Heart right ventricle (tissue), 16 donors: ENCODE measurements at regions not wholly inside any gene's neighbourhood (a gene's known extent, or its start where the extent isn't known, plus 50 kb on each side); places are given as distances from the start of the nearest gene placed in this dataset.

Experiments
- ATAC-seq, 8 donors: fragments of 200-7000 bp; cut with Tn5 transposase; one replicate each; pipeline ENCODE4 v1.9.1; 2020; ENCODE audit warnings: mild to moderate bottlenecking in 8 of 8, moderate library complexity in 8 of 8, moderate number of reproducible peaks in 1 of 8
- DNase-seq, 2 donors: peaks; one replicate each; pipeline ENCODE4 v3.0.0-alpha.2; 2020
- H3K27ac ChIP-seq, 10 donors: fragments of 200-600 bp; sonication (generic) in 2 of 10; one replicate each; pipeline versions ENCODE4 v1.5.0 to v1.8.0; 2020 to 2022; ENCODE audit warnings: mild to moderate bottlenecking in 3 of 10
- H3K27me3 ChIP-seq, 7 donors: fragments of 200-600 bp; one replicate each; pipeline ENCODE4 v1.8.0; 2021 to 2022; ENCODE audit warnings: mild to moderate bottlenecking in 2 of 7
- H3K36me3 ChIP-seq, 9 donors: fragments of 200-600 bp; sonication (generic) in 1 of 9; one replicate each; pipeline versions ENCODE4 v1.5.0 to v1.8.0; 2020 to 2022; ENCODE audit warnings: mild to moderate bottlenecking in 2 of 9
- H3K4me1 ChIP-seq, 9 donors: fragments of 200-600 bp; sonication (generic) in 1 of 9; one replicate each; pipeline versions ENCODE4 v1.5.0 to v1.8.0; 2020 to 2022; ENCODE audit warnings: mild to moderate bottlenecking in 4 of 9
- H3K4me3 ChIP-seq, 10 donors: fragments of 200-600 bp; sonication (generic) in 2 of 10; one replicate each; pipeline versions ENCODE4 v1.5.0 to v1.8.0; 2020 to 2022; ENCODE audit warnings: mild to moderate bottlenecking in 7 of 10, moderate library complexity in 2 of 10
- H3K9me3 ChIP-seq, 11 donors: fragments of 200-600 bp in 10 of 11; sonication (generic) in 2 of 11; one replicate each; pipeline versions ENCODE4 v1.5.0 to v1.8.0; 2013 to 2022; ENCODE audit warnings: mild to moderate bottlenecking in 2 of 11, control low read depth in 1 of 11, moderate library complexity in 1 of 11
- WGBS, 2 donors: extraction: QIAGEN DNeasy Blood & Tissue Kit; methylation state at CpG; one replicate each; pipeline ENCODE4 v1.1.7; 2013; ENCODE audit warnings: inconsistent platforms in 1 of 2; 5-methylcytosine and 5-hydroxymethylcytosine counted together
- intact Hi-C, 10 donors: fragments of 100-400 bp; cut with DNase I; formaldehyde crosslinking; loops; one replicate each; pipeline versions ENCODE4 v1.11.1 to v1.14.2; 2022
- TF ChIP-seq, protein P1 (sequence below), 9 donors: fragments of 200-600 bp; sonication (generic) in 2 of 9; IDR thresholded peaks; one replicate each; pipeline versions ENCODE4 v1.5.0 to v1.8.0; 2021 to 2022; ENCODE audit warnings: antibody characterized with exemption in 9 of 9, mild to moderate bottlenecking in 5 of 9, moderate library complexity in 1 of 9
- donor health status: Arrhythmogenic right ventricular cardiomyopathy.
- donor health status: ischemic (EF 13 %, LVEDD 7.1; RV severe dilation, severe dysfunction).
- donor health status: healthy with polysubstance abuse.
- donor health status: DM: no; HTN: yes; CAD: no.
- donor health status: DM: no; HTN: no; CAD: no.
- donor health status: ischemic (EF 25% LVEDD 6.9; RV normal size, moderate dysfunction).
- donor health status: ischemic (EF 25% LVEDD 5.7; RV mildly dilated, moderate dysfunction).
- donor health status: healthy.
- donor health status: DM: yes; HTN: yes; CAD: no.
- donor health status: Ischemic cardiomyopathy.
- donor health status: ischemic (EF 35%, LVEDD 5.7; RV mildly dilated, moderate dysfunction).
- donor health status: nonischemic (EF 11% LVEDD 7.7; RV severe dilation, severe dysfunction).
- donor health status: DM: yes; HTN: yes; CAD: no.
- donor health status: PGD.
- donor health status: ischemic (EF 29% LVEDD 5.4; RV normal size, mild dysfunction).
- donor health status: nonischemic (EF 23%, LVEDD 6.1; RV moderate dilation, normal function).

DNA sequence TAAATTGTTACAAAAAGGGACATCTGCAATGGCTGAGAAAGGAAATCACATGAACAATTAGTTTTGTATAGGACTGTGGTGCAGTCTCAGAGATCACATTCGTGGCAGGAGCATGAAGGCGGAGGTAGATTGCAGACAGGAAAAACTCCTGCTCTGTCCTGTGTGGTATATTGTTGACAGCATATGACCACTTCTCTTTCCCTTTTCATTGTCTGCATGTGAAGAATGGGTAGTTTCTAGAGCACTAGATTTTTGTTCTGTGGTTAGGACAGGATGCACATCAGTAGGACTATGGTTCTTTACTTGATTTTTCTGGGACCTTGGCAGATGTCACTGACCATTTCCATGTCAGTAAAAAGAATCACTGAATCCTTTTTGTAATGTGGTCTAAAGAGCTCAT, 625.9 kb upstream of the PKN2 start:
- DNase-seq (no peak), ATAC-seq (no peak)
- intact Hi-C loops, result loop anchor here in 3 of 10 donors (10.0 kb wide), 2 partner anchors 733 to 763 kb away; partner anchors contain the start of gene LMO4 (in 1 of the 3)
- H3K27me3 ChIP-seq, result no peaks in the 10 kb centered on the region
- H3K4me1 ChIP-seq, result no peaks in the 10 kb centered on the region
- TF ChIP-seq, protein P1, sequence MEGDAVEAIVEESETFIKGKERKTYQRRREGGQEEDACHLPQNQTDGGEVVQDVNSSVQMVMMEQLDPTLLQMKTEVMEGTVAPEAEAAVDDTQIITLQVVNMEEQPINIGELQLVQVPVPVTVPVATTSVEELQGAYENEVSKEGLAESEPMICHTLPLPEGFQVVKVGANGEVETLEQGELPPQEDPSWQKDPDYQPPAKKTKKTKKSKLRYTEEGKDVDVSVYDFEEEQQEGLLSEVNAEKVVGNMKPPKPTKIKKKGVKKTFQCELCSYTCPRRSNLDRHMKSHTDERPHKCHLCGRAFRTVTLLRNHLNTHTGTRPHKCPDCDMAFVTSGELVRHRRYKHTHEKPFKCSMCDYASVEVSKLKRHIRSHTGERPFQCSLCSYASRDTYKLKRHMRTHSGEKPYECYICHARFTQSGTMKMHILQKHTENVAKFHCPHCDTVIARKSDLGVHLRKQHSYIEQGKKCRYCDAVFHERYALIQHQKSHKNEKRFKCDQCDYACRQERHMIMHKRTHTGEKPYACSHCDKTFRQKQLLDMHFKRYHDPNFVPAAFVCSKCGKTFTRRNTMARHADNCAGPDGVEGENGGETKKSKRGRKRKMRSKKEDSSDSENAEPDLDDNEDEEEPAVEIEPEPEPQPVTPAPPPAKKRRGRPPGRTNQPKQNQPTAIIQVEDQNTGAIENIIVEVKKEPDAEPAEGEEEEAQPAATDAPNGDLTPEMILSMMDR (IDR thresholded peaks at IDR 0.05), result no peak
- no peak overlapping the region for H3K27ac ChIP-seq
- WGBS, 2 donors, result 70 to 78% methylated on average over 2 of the region's 2 CpGs
- no peak overlapping the region for H3K4me3 ChIP-seq
- no peaks in the 10 kb centered on the region for H3K36me3 ChIP-seq
- H3K9me3 ChIP-seq, result no peaks in the 10 kb centered on the region

- TF ChIP-seq, protein P1 (IDR thresholded peaks at IDR 0.05), result no peak
- Histone ChIP-seq H3K27me3 (no peaks in the 10 kb centered on the region), H3K9me3 (no peaks in the 10 kb centered on the region), H3K4me1 (no peaks in the 10 kb centered on the region), H3K36me3 (no peaks in the 10 kb centered on the region), H3K27ac (no peak overlapping the region), H3K4me3 (no peak overlapping the region)
- 92 to 95% methylated on average over 1 of the region's 1 CpG for WGBS, 2 donors
- intact Hi-C loops, result loop anchor here in 7 of 10 donors (2.0 to 10.0 kb wide), 6 partner anchors 733 to 925 kb away; partner anchors contain the start of gene LMO4 (in 3 of the 7)
- DNase-seq, result no peak
- ATAC-seq, result no peak
These were observed 623.9 kb upstream of the PKN2 start for GRCh38 chr1:88060112-88060673.

- no peaks in the 10 kb centered on the region for H3K9me3 ChIP-seq
These were observed 623.2 kb upstream of the PKN2 start for GRCh38 chr1:88060750-88061491.

GRCh38 chr1:88061492-88062177, 622.4 kb upstream of the PKN2 start:
- H3K27me3 ChIP-seq, result no peaks in the 10 kb centered on the region
- TF ChIP-seq, protein P1 (IDR thresholded peaks at IDR 0.05), result peak in 8 of 9 donors; percentile 44 to 71 (median 66)
- no peaks in the 10 kb centered on the region for H3K9me3 ChIP-seq
- H3K4me3 ChIP-seq, result no peak overlapping the region
- intact Hi-C loops, result loop anchor here in 7 of 10 donors (2.0 to 10.0 kb wide), 6 partner anchors 735 to 927 kb away; partner anchors contain the start of gene LMO4 (in 3 of the 7)
- no peaks in the 10 kb centered on the region for H3K36me3 ChIP-seq
- H3K4me1 ChIP-seq, result no peaks in the 10 kb centered on the region
- ATAC-seq (peak in 6 of 8 donors; percentile 55 to 91 (median 60)), DNase-seq (peak in 1 of 2 donors; percentile 29)
- H3K27ac ChIP-seq, result no peak overlapping the region

More at GRCh38 chr1:88060750-88061491, 623.2 kb upstream of the PKN2 start:
- WGBS, 2 donors, result 57 to 61% methylated on average over 3 of the region's 3 CpGs
- ATAC-seq, result peak in 2 of 8 donors; percentile 47 to 63
- TF ChIP-seq, protein P1 (IDR thresholded peaks at IDR 0.05), result no peak
- intact Hi-C loops, result loop anchor here in 7 of 10 donors (2.0 to 10.0 kb wide), 6 partner anchors 734 to 926 kb away; partner anchors contain the start of gene LMO4 (in 3 of the 7)
- DNase-seq, result no peak
- no peak overlapping the region for H3K27ac ChIP-seq
- no peak overlapping the region for H3K4me3 ChIP-seq
- no peaks in the 10 kb centered on the region for H3K36me3 ChIP-seq
- H3K27me3 ChIP-seq, result no peaks in the 10 kb centered on the region
- no peaks in the 10 kb centered on the region for H3K4me1 ChIP-seq
